H1 (cell line): ENCODE measurements at regions not wholly inside any gene's neighbourhood (a gene's known extent, or its start where the extent isn't known, plus 50 kb on each side); places are given as distances from the start of the nearest gene placed in this dataset.

Source experiments
- CTCF ChIA-PET: fragments of 300-600 bp; sonication (Branson Sonifier 250); formaldehyde crosslinking; loops from one replicate; lab custom pipeline; 2021; ENCODE audit not compliant: partially characterized antibody; lab: Charles Lee
- POLR2A ChIA-PET: fragments of 300-600 bp; sonication (Branson Sonifier 250); formaldehyde crosslinking; loops from one replicate; lab custom pipeline; 2021; ENCODE audit warnings: inconsistent platforms; ENCODE audit not compliant: partially characterized antibody; lab: Charles Lee
- DNase-seq, 2 experiments: peaks; one replicate each; pipeline versions ENCODE4 v3.0.0 to v3.0.0-alpha.2; 2010 to 2022; ENCODE audit warnings: low spot score in 2 of 2, low read depth in 1 of 2, mixed read lengths in 1 of 2
- FAIRE-seq: peaks from 2 replicates; lab custom pipeline; 2011; peaks lifted over from hg19 to GRCh38; lab: Jason Lieb, UNC
- H2AFZ ChIP-seq: 2 replicates; pipeline ENCODE4 v1.8.1; 2012; ENCODE audit warnings: low read length, inconsistent platforms
- H2AK5ac ChIP-seq: 2 replicates; pipeline ENCODE4 v1.6.1; 2013; ENCODE audit warnings: low read depth, low read length
- H2BK120ac ChIP-seq: replicated peaks from 2 replicates; pipeline ENCODE3; 2013; ENCODE audit warnings: low read depth, low read length, inconsistent platforms
- H2BK12ac ChIP-seq: 2 replicates; pipeline ENCODE4 v1.6.1; 2013; ENCODE audit warnings: low read depth, low read length
- H2BK15ac ChIP-seq: 2 replicates; pipeline ENCODE4 v1.6.1; 2013; ENCODE audit warnings: low read length
- H2BK20ac ChIP-seq: 2 replicates; pipeline ENCODE4 v1.6.1; 2013; ENCODE audit warnings: low read length
- H2BK5ac ChIP-seq: 2 replicates; pipeline ENCODE4 v1.6.1; 2013; ENCODE audit warnings: low read depth, low read length
- H3K14ac ChIP-seq: 2 replicates; pipeline ENCODE4 v1.6.1; 2013; ENCODE audit warnings: inconsistent platforms; ENCODE audit not compliant: insufficient read length
- H3K18ac ChIP-seq: 2 replicates; pipeline ENCODE4 v1.6.1; 2013; ENCODE audit warnings: low read length; ENCODE audit errors: extremely low read depth
- H3K23ac ChIP-seq: 2 replicates; pipeline ENCODE4 v1.6.1; 2013; ENCODE audit warnings: inconsistent platforms; ENCODE audit not compliant: insufficient read length
- H3K23me2 ChIP-seq: 2 replicates; pipeline ENCODE4 v1.6.1; 2013; ENCODE audit warnings: low read depth, low read length
- H3K27ac ChIP-seq: 2 replicates; pipeline ENCODE4 v1.6.1; 2011; ENCODE audit warnings: low read depth, low read length, inconsistent platforms
- H3K27me3 ChIP-seq, 4 experiments: replicated peaks in 1 of 4; 1 replicate in 1 of 4; 2 replicates in 3 of 4; pipeline versions ENCODE4 v1.6.1 to v1.8.1; 2011 to 2013; ENCODE audit warnings: low read length in 3 of 4, mild to moderate bottlenecking in 3 of 4, inconsistent platforms in 2 of 4, mixed read lengths in 2 of 4, moderate library complexity in 1 of 4; ENCODE audit not compliant: control insufficient read depth in 3 of 4, insufficient read depth in 3 of 4; ENCODE audit errors: extremely low read depth in 1 of 4
- H3K36me3 ChIP-seq, 4 experiments: 2 replicates each; pipeline versions ENCODE4 v1.6.1 to v1.8.1; 2011 to 2013; ENCODE audit warnings: mild to moderate bottlenecking in 4 of 4, low read length in 3 of 4, moderate library complexity in 2 of 4, control low read depth in 1 of 4, inconsistent platforms in 1 of 4; ENCODE audit not compliant: insufficient read depth in 4 of 4, control insufficient read depth in 2 of 4
- H3K4ac ChIP-seq: replicated peaks from 2 replicates; pipeline ENCODE3; 2013; ENCODE audit warnings: low read length, low read depth, mixed read lengths, inconsistent platforms; ENCODE audit not compliant: insufficient read length
- H3K4me1 ChIP-seq, 4 experiments: replicated peaks in 1 of 4; 1 replicate in 1 of 4; 2 replicates in 3 of 4; pipeline versions ENCODE4 v1.6.1 to v1.8.1; 2011 to 2013; ENCODE audit warnings: low read length in 3 of 4, inconsistent platforms in 2 of 4, mixed read lengths in 1 of 4; ENCODE audit not compliant: insufficient read depth in 4 of 4, control insufficient read depth in 3 of 4
- H3K4me2 ChIP-seq, 2 experiments: 2 replicates each; pipeline versions ENCODE4 v1.6.1 to v1.8.1; 2011 to 2013; ENCODE audit warnings: low read depth in 2 of 2, low read length in 2 of 2, control low read depth in 1 of 2, inconsistent platforms in 1 of 2, mild to moderate bottlenecking in 1 of 2; ENCODE audit not compliant: insufficient read depth in 1 of 2
- H3K4me3 ChIP-seq, 4 experiments: fragments of 200-600, 300-600 bp in 1 of 4; sonication (generic), shearing (Covaris generic), sonication (Bioruptor Twin) in 1 of 4; 2 replicates each; pipeline versions ENCODE4 v1.5.1 to v1.8.1; 2011 to 2016; ENCODE audit warnings: low read length in 4 of 4, low read depth in 3 of 4, control low read depth in 2 of 4, inconsistent platforms in 2 of 4, mild to moderate bottlenecking in 2 of 4, mixed read lengths in 1 of 4, moderate library complexity in 1 of 4; ENCODE audit not compliant: insufficient read depth in 2 of 4; ENCODE audit errors: extremely low read depth in 1 of 4
- H3K56ac ChIP-seq: replicated peaks from 2 replicates; pipeline ENCODE3; 2013; ENCODE audit warnings: low read depth, mild to moderate bottlenecking, mixed read lengths, low read length, inconsistent platforms; ENCODE audit not compliant: insufficient read length
- H3K79me1 ChIP-seq: 2 replicates; pipeline ENCODE4 v1.6.1; 2013; ENCODE audit warnings: low read depth, low read length, control low read depth
- H3K79me2 ChIP-seq, 2 experiments: 2 replicates each; pipeline versions ENCODE4 v1.6.1 to v1.8.1; 2012 to 2013; ENCODE audit warnings: low read length in 2 of 2, mild to moderate bottlenecking in 2 of 2, inconsistent platforms in 1 of 2; ENCODE audit not compliant: insufficient read depth in 2 of 2, control insufficient read depth in 1 of 2
- H3K9ac ChIP-seq, 4 experiments: replicated peaks in 1 of 4; 1 replicate in 1 of 4; 2 replicates in 3 of 4; pipeline versions ENCODE4 v1.6.1 to v1.8.1; 2011 to 2013; ENCODE audit warnings: low read depth in 3 of 4, low read length in 3 of 4, control low read depth in 2 of 4, mild to moderate bottlenecking in 2 of 4, moderate library complexity in 2 of 4, inconsistent platforms in 1 of 4; ENCODE audit errors: extremely low read depth in 1 of 4
- H3K9me3 ChIP-seq, 2 experiments: 2 replicates each; pipeline versions ENCODE4 v1.6.1 to v1.8.1; 2012 to 2013; ENCODE audit warnings: mild to moderate bottlenecking in 2 of 2, moderate library complexity in 2 of 2, control low read depth in 1 of 2, inconsistent platforms in 1 of 2, low read depth in 1 of 2, low read length in 1 of 2, mixed read lengths in 1 of 2; ENCODE audit not compliant: insufficient read depth in 2 of 2
- H4K20me1 ChIP-seq, 2 experiments: replicated peaks in 1 of 2; 2 replicates each; pipeline versions ENCODE3 to v1.8.1; 2011 to 2013; ENCODE audit warnings: inconsistent platforms in 2 of 2, low read length in 2 of 2, mild to moderate bottlenecking in 1 of 2; ENCODE audit not compliant: insufficient read depth in 2 of 2, control insufficient read depth in 1 of 2
- H4K5ac ChIP-seq: 2 replicates; pipeline ENCODE4 v1.6.1; 2013; ENCODE audit warnings: low read length, low read depth, mixed read lengths, inconsistent platforms; ENCODE audit not compliant: insufficient read length
- H4K8ac ChIP-seq: 2 replicates; pipeline ENCODE4 v1.8.0; 2013; ENCODE audit warnings: mild to moderate bottlenecking, moderate library complexity, low read length, inconsistent platforms; ENCODE audit not compliant: insufficient read depth; ENCODE audit errors: extremely low read depth
- H4K91ac ChIP-seq: replicated peaks from 2 replicates; pipeline ENCODE3; 2013; ENCODE audit warnings: low read length, mixed read lengths, inconsistent platforms; ENCODE audit not compliant: insufficient read length
- EGR1 ChIP-seq: IDR thresholded peaks from 2 replicates; pipeline ENCODE4 v1.6.1; 2011; ENCODE audit warnings: low read depth, low read length, borderline replicate concordance
- JUN ChIP-seq: IDR thresholded peaks from 2 replicates; pipeline ENCODE4 v1.6.1; 2011; ENCODE audit warnings: low read depth, mild to moderate bottlenecking, improper control_type of control experiment, low read length
- NANOG ChIP-seq: IDR thresholded peaks from 2 replicates; pipeline ENCODE4 v1.6.1; 2011; ENCODE audit warnings: low read length, low read depth, mild to moderate bottlenecking, inconsistent platforms; ENCODE audit not compliant: insufficient read depth, poor library complexity, severe bottlenecking
- NRF1 ChIP-seq: IDR thresholded peaks from 2 replicates; pipeline ENCODE4 v1.6.1; 2011; ENCODE audit warnings: mild to moderate bottlenecking, low read depth, low read length, improper control_type of control experiment
- RXRA ChIP-seq: IDR thresholded peaks from 2 replicates; pipeline ENCODE4 v1.6.1; 2011; ENCODE audit warnings: low read depth, mild to moderate bottlenecking, low read length, moderate library complexity; ENCODE audit not compliant: insufficient read depth
- SRF ChIP-seq: IDR thresholded peaks from 2 replicates; pipeline ENCODE4 v1.6.1; 2011; ENCODE audit warnings: mild to moderate bottlenecking, low read depth, low read length, moderate library complexity
- TBP ChIP-seq: IDR thresholded peaks from 2 replicates; pipeline ENCODE4 v1.6.1; 2011; ENCODE audit warnings: low read depth, low read length, improper control_type of control experiment
- TEAD4 ChIP-seq: IDR thresholded peaks from 2 replicates; pipeline ENCODE4 v1.6.1; 2012; ENCODE audit warnings: low read depth, low read length, inconsistent platforms, mixed read lengths
- WGBS, 2 experiments: shearing (Covaris generic) in 1 of 2; methylation state at CpG; one replicate each; pipeline versions ENCODE4 v1.1.6 to v1.1.7; 2013 to 2015; ENCODE audit warnings: low lambda C conversion rate in 2 of 2, mixed read lengths in 2 of 2, inconsistent platforms in 1 of 2, low coverage in 1 of 2, missing lambda C conversion rate in 1 of 2; ENCODE audit not compliant: insufficient replicate concordance in 2 of 2, insufficient coverage in 1 of 2, insufficient read length in 1 of 2; ENCODE audit errors: extremely low coverage in 1 of 2, missing lambda C conversion rate in 1 of 2; 5-methylcytosine and 5-hydroxymethylcytosine counted together

DNA sequence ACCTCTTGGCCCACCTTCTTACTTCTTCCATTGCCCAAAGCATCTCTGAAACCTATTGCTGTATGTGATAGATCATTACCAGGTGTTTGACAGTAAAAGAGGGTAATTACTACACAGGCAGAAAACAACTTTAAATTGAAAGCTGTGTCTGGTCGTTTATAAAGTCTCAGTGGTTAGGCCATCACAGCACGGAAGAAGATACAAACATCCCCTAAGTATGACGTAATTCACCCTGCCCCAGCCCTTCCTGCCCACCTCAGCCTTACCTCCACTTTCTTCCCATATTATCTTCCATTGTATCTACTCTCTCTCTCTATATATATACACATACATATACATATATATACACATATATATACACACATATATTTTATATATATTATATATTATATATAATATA, 805.8 kb upstream of the PABPC4L start:
- no peak overlapping the region for H3K4ac ChIP-seq
- no peak overlapping the region for H2BK120ac ChIP-seq
- no peaks in the 10 kb centered on the region for H3K4me1 ChIP-seq
- no peak overlapping the region for H4K5ac ChIP-seq
- no peak overlapping the region for H3K18ac ChIP-seq
- H3K79me1 ChIP-seq = no peaks in the 10 kb centered on the region
- DNase-seq (no peak), FAIRE-seq (no peak)
- ChIA-PET CTCF (no interaction called here), POLR2A (no interaction called here)
- no peaks in the 10 kb centered on the region for H3K27me3 ChIP-seq
- no peak overlapping the region for H3K4me3 ChIP-seq
- no peak overlapping the region for H2AK5ac ChIP-seq
- TF ChIP-seq JUN = no peak
- no peak for TF ChIP-seq RXRA
- TF ChIP-seq NANOG = no peak
- TF ChIP-seq NRF1 = no peak
- TF ChIP-seq TEAD4 = no peak
- no peak for TF ChIP-seq SRF
- TF ChIP-seq EGR1 = no peak
- no peak for TF ChIP-seq TBP
- H2BK12ac ChIP-seq = no peak overlapping the region
- no peak overlapping the region for H2BK20ac ChIP-seq
- no peak overlapping the region for H3K9ac ChIP-seq
- H3K56ac ChIP-seq = no peak overlapping the region
- H4K91ac ChIP-seq = no peak overlapping the region
- H2BK15ac ChIP-seq = no peak overlapping the region
- no peaks in the 10 kb centered on the region for H3K23me2 ChIP-seq
- H3K79me2 ChIP-seq = no peaks in the 10 kb centered on the region
- H3K27ac ChIP-seq = no peak overlapping the region
- H4K8ac ChIP-seq = no peak overlapping the region
- H3K14ac ChIP-seq = no peak overlapping the region
- H4K20me1 ChIP-seq = no peaks in the 10 kb centered on the region
- peaks cover 0 to 3% of the 10 kb centered on the region in 2 experiments; a peak in 1 of 4 replicates for H3K9me3 ChIP-seq
- no peak overlapping the region for H2AFZ ChIP-seq
- H3K4me2 ChIP-seq = no peak overlapping the region
- H3K36me3 ChIP-seq = no peaks in the 10 kb centered on the region
- H2BK5ac ChIP-seq = no peak overlapping the region
- 96% methylated on average over 3 of the region's 3 CpGs; no CpG with 5 or more reads in 1 of the 2 experiments for WGBS, 2 experiments
- H3K23ac ChIP-seq = no peak overlapping the region
